H9 (cell line): ENCODE measurements at regions not wholly inside any gene's neighbourhood (a gene's known extent, or its start where the extent isn't known, plus 50 kb on each side); places are given as distances from the start of the nearest gene placed in this dataset.
"Not testable (repeated sequence)": the region's sequence is repeated elsewhere in the genome, so short reads cannot be mapped to it uniquely, and the experiment has no call there.

Experiments
- DNase-seq: peaks from one replicate; pipeline ENCODE4 v3.0.0-alpha.2; 2017
- H2AFZ ChIP-seq: one replicate; pipeline ENCODE4 v1.6.1; 2013; ENCODE audit warnings: mild to moderate bottlenecking, low read length, control low read depth, moderate library complexity
- H2AK5ac ChIP-seq: 2 replicates; pipeline ENCODE4 v1.6.1; 2013; ENCODE audit warnings: low read length, control low read depth, mixed read lengths; ENCODE audit not compliant: insufficient read length
- H2BK120ac ChIP-seq: one replicate; pipeline ENCODE4 v1.6.1; 2013; ENCODE audit warnings: low read depth, mild to moderate bottlenecking, low read length, control low read depth, inconsistent platforms; ENCODE audit not compliant: poor library complexity, severe bottlenecking
- H2BK12ac ChIP-seq: 2 replicates; pipeline ENCODE4 v1.6.1; 2013; ENCODE audit warnings: low read length, control low read depth, mixed read lengths, low read depth; ENCODE audit not compliant: insufficient read length
- H2BK15ac ChIP-seq: 2 replicates; pipeline ENCODE4 v1.6.1; 2013; ENCODE audit warnings: low read depth, low read length, control low read depth
- H2BK20ac ChIP-seq: one replicate; pipeline ENCODE4 v1.6.1; 2013; ENCODE audit warnings: low read depth, mild to moderate bottlenecking, low read length, control low read depth, inconsistent platforms; ENCODE audit not compliant: poor library complexity, severe bottlenecking
- H2BK5ac ChIP-seq: 2 replicates; pipeline ENCODE4 v1.6.1; 2013; ENCODE audit warnings: low read length, control low read depth, mixed read lengths; ENCODE audit not compliant: insufficient read length
- H3K14ac ChIP-seq: 2 replicates; pipeline ENCODE4 v1.6.1; 2013; ENCODE audit warnings: low read length, control low read depth; ENCODE audit not compliant: insufficient read depth
- H3K18ac ChIP-seq: 2 replicates; pipeline ENCODE4 v1.6.1; 2013; ENCODE audit warnings: low read depth, mild to moderate bottlenecking, mixed read lengths, low read length, control low read depth; ENCODE audit not compliant: insufficient read length
- H3K23ac ChIP-seq: 2 replicates; pipeline ENCODE4 v1.6.1; 2013; ENCODE audit warnings: low read length, control low read depth, mixed read lengths, low read depth; ENCODE audit not compliant: insufficient read length
- H3K23me2 ChIP-seq: 2 replicates; pipeline ENCODE4 v1.6.1; 2013; ENCODE audit warnings: low read depth, mild to moderate bottlenecking, mixed read lengths, low read length, control low read depth; ENCODE audit not compliant: insufficient read length, poor library complexity, severe bottlenecking
- H3K27ac ChIP-seq: 2 replicates; pipeline ENCODE4 v1.5.1; 2013; ENCODE audit warnings: low read length, control low read depth, mixed read lengths, low read depth; ENCODE audit not compliant: insufficient read length
- H3K27me3 ChIP-seq: 2 replicates; pipeline ENCODE4 v1.6.1; 2013; ENCODE audit warnings: low read length, control low read depth, inconsistent platforms; ENCODE audit not compliant: insufficient read depth
- H3K4ac ChIP-seq: 2 replicates; pipeline ENCODE4 v1.6.1; 2013; ENCODE audit warnings: low read depth, mild to moderate bottlenecking, control low read depth, inconsistent platforms, low read length, moderate library complexity
- H3K4me1 ChIP-seq: 2 replicates; pipeline ENCODE4 v1.6.1; 2013; ENCODE audit warnings: low read length, control low read depth, inconsistent platforms; ENCODE audit not compliant: insufficient read depth
- H3K4me2 ChIP-seq: 2 replicates; pipeline ENCODE4 v1.6.1; 2013; ENCODE audit warnings: low read length, control low read depth, mixed read lengths; ENCODE audit not compliant: insufficient read length, insufficient read depth
- H3K56ac ChIP-seq: 2 replicates; pipeline ENCODE4 v1.6.1; 2013; ENCODE audit warnings: low read depth, mild to moderate bottlenecking, mixed read lengths, low read length, control low read depth; ENCODE audit not compliant: insufficient read length
- H3K79me1 ChIP-seq: 2 replicates; pipeline ENCODE4 v1.6.1; 2013; ENCODE audit warnings: low read depth, mild to moderate bottlenecking, moderate library complexity, low read length, control low read depth, inconsistent platforms; ENCODE audit not compliant: insufficient read depth, poor library complexity, severe bottlenecking
- H3K79me2 ChIP-seq: 2 replicates; pipeline ENCODE4 v1.6.1; 2013; ENCODE audit warnings: low read length, control low read depth, inconsistent platforms; ENCODE audit not compliant: insufficient read depth
- H3K9ac ChIP-seq: 2 replicates; pipeline ENCODE4 v1.6.1; 2013; ENCODE audit warnings: low read length, control low read depth, mixed read lengths; ENCODE audit not compliant: insufficient read length; ENCODE audit errors: extremely low read depth
- H3K9me3 ChIP-seq: one replicate; pipeline ENCODE4 v1.6.1; 2013; ENCODE audit warnings: low read depth, low read length, inconsistent platforms; ENCODE audit not compliant: control insufficient read depth
- H3T11ph ChIP-seq: one replicate; pipeline ENCODE4 v1.6.1; 2013; ENCODE audit warnings: mild to moderate bottlenecking, low read length, control low read depth, inconsistent platforms
- H4K20me1 ChIP-seq: one replicate; pipeline ENCODE4 v1.6.1; 2013; ENCODE audit not compliant: control insufficient read depth, insufficient read length, insufficient read depth
- H4K5ac ChIP-seq: 2 replicates; pipeline ENCODE4 v1.6.1; 2013; ENCODE audit warnings: low read depth, mild to moderate bottlenecking, mixed read lengths, low read length, control low read depth; ENCODE audit not compliant: insufficient read length
- H4K8ac ChIP-seq: replicated peaks from 2 replicates; pipeline ENCODE4 v1.6.1; 2013; ENCODE audit warnings: low read length, control low read depth, mixed read lengths, low read depth; ENCODE audit not compliant: insufficient read length
- H4K91ac ChIP-seq: 2 replicates; pipeline ENCODE4 v1.6.1; 2013; ENCODE audit warnings: low read depth, mild to moderate bottlenecking, moderate library complexity, mixed read lengths, low read length, control low read depth; ENCODE audit not compliant: insufficient read length
- H3K27ac Mint-ChIP-seq, 3 experiments: 2 replicates in 2 of 3; 3 replicates in 1 of 3; pipeline ENCODE4 v1.8.0; 2020 to 2021; ENCODE audit warnings: mixed read lengths in 3 of 3, mild to moderate bottlenecking in 1 of 3, moderate library complexity in 1 of 3
- H3K27me3 Mint-ChIP-seq: 2 replicates; pipeline ENCODE4 v1.8.0; 2021; ENCODE audit warnings: low read depth, mild to moderate bottlenecking, moderate library complexity, mixed read lengths
- H3K36me3 Mint-ChIP-seq, 3 experiments: 2 replicates in 2 of 3; 3 replicates in 1 of 3; pipeline ENCODE4 v1.8.0; 2020 to 2021; ENCODE audit warnings: low read depth in 3 of 3, mixed read lengths in 3 of 3; ENCODE audit not compliant: insufficient read depth in 1 of 3
- H3K4me1 Mint-ChIP-seq, 2 experiments: 2 replicates each; pipeline ENCODE4 v1.8.0; 2020; ENCODE audit warnings: mixed read lengths in 2 of 2
- H3K4me3 Mint-ChIP-seq, 2 experiments: 2 replicates in 1 of 2; 3 replicates in 1 of 2; pipeline ENCODE4 v1.8.0; 2020 to 2021; ENCODE audit warnings: mild to moderate bottlenecking in 2 of 2, mixed read lengths in 2 of 2, moderate library complexity in 1 of 2
- H3K9me3 Mint-ChIP-seq, 2 experiments: 2 replicates in 1 of 2; 3 replicates in 1 of 2; pipeline ENCODE4 v1.8.0; 2020; ENCODE audit warnings: mild to moderate bottlenecking in 2 of 2, mixed read lengths in 2 of 2, moderate library complexity in 1 of 2
- WGBS: extraction: QIAGEN DNeasy Blood & Tissue Kit; methylation state at CpG from one replicate; pipeline ENCODE4 v1.1.7; 2013; ENCODE audit warnings: missing lambda C conversion rate, low lambda C conversion rate, mixed read lengths; ENCODE audit not compliant: insufficient read length; ENCODE audit errors: extremely low coverage; 5-methylcytosine and 5-hydroxymethylcytosine counted together
- TF ChIP-seq, protein P1 (sequence below): fragments of 200-600 bp; sonication (generic); conservative IDR thresholded peaks from 3 replicates; pipeline ENCODE4 v1.8.0; 2021; ENCODE audit warnings: antibody characterized with exemption, mild to moderate bottlenecking

DNA sequence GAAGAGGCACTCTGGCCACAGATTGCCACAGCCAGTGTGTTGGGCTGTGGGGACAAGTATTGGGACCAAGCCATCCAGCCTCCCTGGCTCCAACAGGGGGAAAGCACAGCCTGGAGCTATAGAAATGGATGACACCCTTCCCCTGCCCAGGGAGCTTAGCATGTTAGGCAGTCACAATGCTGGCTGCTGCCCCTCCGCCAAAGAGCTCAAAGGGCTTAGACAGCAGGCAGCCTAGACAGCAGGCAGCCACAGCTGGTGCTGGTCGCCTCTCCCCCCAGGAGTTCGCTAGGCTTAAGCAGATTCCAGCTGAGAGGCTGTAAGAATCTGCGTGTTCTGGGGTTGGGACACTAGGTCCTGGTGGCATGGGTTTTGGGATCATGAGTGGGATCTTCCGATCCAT lies 94.5 kb upstream of the MXRA5 start:
- Histone ChIP-seq H4K5ac (no peak overlapping the region), H4K91ac (no peak overlapping the region), H2BK12ac (no peak overlapping the region), H3K14ac (no peak overlapping the region), H3K27ac (no peak overlapping the region), H3T11ph (no peak overlapping the region), H3K18ac (no peak overlapping the region), H2AK5ac (no peak overlapping the region), H3K23me2 (no peaks in the 10 kb centered on the region), H3K4me2 (no peak overlapping the region), H3K56ac (no peak overlapping the region), H4K8ac (no peak overlapping the region), H2BK5ac (no peak overlapping the region), H3K27me3 (no peaks in the 10 kb centered on the region), H2AFZ (no peak overlapping the region), H3K79me2 (no peaks in the 10 kb centered on the region), H3K4me1 (no peaks in the 10 kb centered on the region), H4K20me1 (no peaks in the 10 kb centered on the region), H3K9me3 (no peaks in the 10 kb centered on the region), H2BK120ac (no peak overlapping the region), H3K79me1 (no peaks in the 10 kb centered on the region), H3K23ac (no peak overlapping the region), H3K9ac (no peak overlapping the region), H2BK20ac (no peak overlapping the region), H2BK15ac (no peak overlapping the region), H3K4ac (no peak overlapping the region)
- no peak overlapping the region for H3K27ac Mint-ChIP-seq
- TF ChIP-seq, protein P1, sequence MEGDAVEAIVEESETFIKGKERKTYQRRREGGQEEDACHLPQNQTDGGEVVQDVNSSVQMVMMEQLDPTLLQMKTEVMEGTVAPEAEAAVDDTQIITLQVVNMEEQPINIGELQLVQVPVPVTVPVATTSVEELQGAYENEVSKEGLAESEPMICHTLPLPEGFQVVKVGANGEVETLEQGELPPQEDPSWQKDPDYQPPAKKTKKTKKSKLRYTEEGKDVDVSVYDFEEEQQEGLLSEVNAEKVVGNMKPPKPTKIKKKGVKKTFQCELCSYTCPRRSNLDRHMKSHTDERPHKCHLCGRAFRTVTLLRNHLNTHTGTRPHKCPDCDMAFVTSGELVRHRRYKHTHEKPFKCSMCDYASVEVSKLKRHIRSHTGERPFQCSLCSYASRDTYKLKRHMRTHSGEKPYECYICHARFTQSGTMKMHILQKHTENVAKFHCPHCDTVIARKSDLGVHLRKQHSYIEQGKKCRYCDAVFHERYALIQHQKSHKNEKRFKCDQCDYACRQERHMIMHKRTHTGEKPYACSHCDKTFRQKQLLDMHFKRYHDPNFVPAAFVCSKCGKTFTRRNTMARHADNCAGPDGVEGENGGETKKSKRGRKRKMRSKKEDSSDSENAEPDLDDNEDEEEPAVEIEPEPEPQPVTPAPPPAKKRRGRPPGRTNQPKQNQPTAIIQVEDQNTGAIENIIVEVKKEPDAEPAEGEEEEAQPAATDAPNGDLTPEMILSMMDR = no peak
- no peaks in the 10 kb centered on the region for H3K27me3 Mint-ChIP-seq
- WGBS = no CpG with 5 or more reads among the region's 5 CpGs
- H3K4me1 Mint-ChIP-seq = no peaks in the 10 kb centered on the region
- H3K36me3 Mint-ChIP-seq = 0 out of 7 replicates have a peak, but pooled peaks cover 0 to 1% (median 0%) of the 10 kb centered on the region in 3 experiments
- peaks cover 0 to 6% of the 10 kb centered on the region in 2 experiments; a peak in 2 of 5 replicates for H3K9me3 Mint-ChIP-seq
- H3K4me3 Mint-ChIP-seq = no peak overlapping the region
- no peak for DNase-seq

DNA sequence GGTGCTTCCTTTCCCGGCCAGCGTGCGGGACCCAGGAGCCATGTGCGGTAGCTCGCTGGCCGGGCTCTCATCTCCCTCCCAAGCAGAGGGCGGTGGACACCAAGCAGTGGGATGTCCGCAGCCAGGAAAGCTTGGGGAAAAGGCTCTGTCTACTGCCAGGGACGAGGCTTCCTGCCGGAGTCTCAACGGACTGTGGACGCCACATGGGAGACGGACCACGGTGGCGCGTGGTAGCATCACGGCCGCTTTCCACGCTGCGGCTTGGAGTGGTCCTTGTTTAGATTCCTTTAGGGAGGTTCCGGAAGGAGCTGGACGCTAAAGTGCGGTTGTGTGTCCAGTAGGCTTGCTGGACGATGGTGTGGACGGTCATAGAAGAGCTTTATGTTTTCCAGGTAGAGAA lies 89.5 kb upstream of the MXRA5 start:
- H2BK5ac ChIP-seq, H2BK12ac ChIP-seq, H3K27me3 ChIP-seq, H3K27ac ChIP-seq, H3K79me1 ChIP-seq, H2AK5ac ChIP-seq, H4K8ac ChIP-seq, H3K56ac ChIP-seq, H3K9ac ChIP-seq, H3K4me3 Mint-ChIP-seq, H3K23me2 ChIP-seq, H3K36me3 Mint-ChIP-seq, H2BK20ac ChIP-seq, H3K9me3 Mint-ChIP-seq, DNase-seq, H4K5ac ChIP-seq, H4K20me1 ChIP-seq, H2BK15ac ChIP-seq, H4K91ac ChIP-seq, H3K18ac ChIP-seq, H3K27ac Mint-ChIP-seq, H3K27me3 Mint-ChIP-seq, H3K79me2 ChIP-seq, H3K23ac ChIP-seq, H3K4ac ChIP-seq, H3K4me1 ChIP-seq, H3K4me1 Mint-ChIP-seq, H3K4me2 ChIP-seq, H2AFZ ChIP-seq, H3K14ac ChIP-seq, H3T11ph ChIP-seq, H2BK120ac ChIP-seq, H3K9me3 ChIP-seq: not testable (repeated sequence)
- no CpG with 5 or more reads among the region's 25 CpGs for WGBS
